Keratinocyte (primary cell): ENCODE measurements at regions not wholly inside any gene's neighbourhood (a gene's known extent, or its start where the extent isn't known, plus 50 kb on each side); places are given as distances from the start of the nearest gene placed in this dataset.

Experiments used
- DNase-seq: peaks from one replicate; pipeline ENCODE4 v3.0.0-alpha.2; 2011; ENCODE audit warnings: low read depth, missing footprints, low spot score
- FAIRE-seq: peaks from 2 replicates; lab custom pipeline; 2011; peaks lifted over from hg19 to GRCh38; lab: Jason Lieb, UNC
- H2AFZ ChIP-seq: 2 replicates; pipeline ENCODE4 v1.6.0; 2012; ENCODE audit warnings: low read length, control low read depth, inconsistent platforms; ENCODE audit not compliant: control insufficient read depth
- H3K27ac ChIP-seq: 2 replicates; pipeline ENCODE4 v1.5.1; 2011; ENCODE audit warnings: low read length; ENCODE audit not compliant: control insufficient read depth, insufficient read depth
- H3K27me3 ChIP-seq: 3 replicates; pipeline ENCODE4 v1.6.0; 2011; ENCODE audit warnings: low read length; ENCODE audit not compliant: control insufficient read depth, insufficient read depth; ENCODE audit errors: extremely low read depth
- H3K36me3 ChIP-seq, 2 experiments: 2 replicates in 1 of 2; 3 replicates in 1 of 2; pipeline ENCODE4 v1.5.1; 2011; ENCODE audit warnings: low read length in 2 of 2, mild to moderate bottlenecking in 1 of 2; ENCODE audit not compliant: control insufficient read depth in 2 of 2, insufficient read depth in 2 of 2; ENCODE audit errors: extremely low read depth in 1 of 2
- H3K4me1 ChIP-seq: 3 replicates; pipeline ENCODE4 v1.5.1; 2011; ENCODE audit warnings: low read length; ENCODE audit not compliant: control insufficient read depth, insufficient read depth; ENCODE audit errors: extremely low read depth
- H3K4me2 ChIP-seq: 3 replicates; pipeline ENCODE4 v1.6.0; 2011; ENCODE audit warnings: low read depth, low read length; ENCODE audit not compliant: control insufficient read depth, insufficient read depth; ENCODE audit errors: extremely low read depth
- H3K4me3 ChIP-seq, 3 experiments: fragments of 200-600 bp in 1 of 3; sonication (generic) in 1 of 3; 2 replicates in 2 of 3; 3 replicates in 1 of 3; pipeline ENCODE4 v1.5.1; 2011 to 2016; ENCODE audit warnings: low read length in 3 of 3, mild to moderate bottlenecking in 3 of 3, control low read depth in 2 of 3, inconsistent platforms in 1 of 3, low read depth in 1 of 3, mixed read lengths in 1 of 3, mixed run types in 1 of 3, moderate library complexity in 1 of 3; ENCODE audit not compliant: control insufficient read depth in 2 of 3, insufficient read depth in 2 of 3; ENCODE audit errors: extremely low read depth in 1 of 3
- H3K79me2 ChIP-seq: 2 replicates; pipeline ENCODE4 v1.6.0; 2012; ENCODE audit warnings: low read length; ENCODE audit not compliant: control insufficient read depth, insufficient read depth
- H3K9ac ChIP-seq: 3 replicates; pipeline ENCODE4 v1.6.0; 2011; ENCODE audit warnings: low read length; ENCODE audit not compliant: control insufficient read depth, insufficient read depth; ENCODE audit errors: extremely low read depth
- H3K9me1 ChIP-seq: 3 replicates; pipeline ENCODE4 v1.6.0; 2011; ENCODE audit warnings: low read length; ENCODE audit not compliant: control insufficient read depth, insufficient read depth; ENCODE audit errors: extremely low read depth
- H3K9me3 ChIP-seq: 2 replicates; pipeline ENCODE4 v1.5.1; 2012; ENCODE audit warnings: low read depth, low read length; ENCODE audit not compliant: control insufficient read depth
- H4K20me1 ChIP-seq: 3 replicates; pipeline ENCODE4 v1.6.0; 2011; ENCODE audit warnings: low read length; ENCODE audit not compliant: control insufficient read depth, insufficient read depth; ENCODE audit errors: extremely low read depth
- CTCF ChIP-seq, 3 experiments: IDR thresholded peaks in 1 of 3; conservative IDR thresholded peaks in 1 of 3; optimal IDR thresholded peaks in 1 of 3; 2 replicates in 2 of 3; 3 replicates in 1 of 3; pipeline versions ENCODE3 to v1.5.1; 2011; ENCODE audit warnings: low read length in 3 of 3, mild to moderate bottlenecking in 3 of 3, moderate library complexity in 2 of 3, control low read depth in 1 of 3, inconsistent platforms in 1 of 3; ENCODE audit not compliant: insufficient read depth in 2 of 3; ENCODE audit errors: extremely low read depth in 1 of 3
- EZH2 ChIP-seq: IDR thresholded peaks from one replicate; pipeline ENCODE4 v1.6.1; 2012; ENCODE audit warnings: inconsistent platforms, mild to moderate bottlenecking, low read length, moderate library complexity
- dilution Hi-C: fragments of 300-500 bp; cut with MboI; formaldehyde crosslinking; loops from one replicate; pipeline ENCODE4 v1.7.0; 2020; ENCODE audit warnings: low sequenced_read_pairs; ENCODE audit not compliant: extremely low pct_ligation_motif_present

GRCh38 chr13:93158565-93158964 is 68.0 kb upstream of the GPC6 start:
- FAIRE-seq (no peak), DNase-seq (no peak)
- Histone ChIP-seq H3K79me2 (no peaks in the 10 kb centered on the region), H2AFZ (no peak overlapping the region), H3K36me3 (no peaks in the 10 kb centered on the region), H3K4me2 (no peak overlapping the region), H3K9ac (no peak overlapping the region), H4K20me1 (no peaks in the 10 kb centered on the region), H3K27ac (no peak overlapping the region), H3K27me3 (no peaks in the 10 kb centered on the region), H3K4me1 (no peaks in the 10 kb centered on the region), H3K9me3 (no peaks in the 10 kb centered on the region), H3K9me1 (no peaks in the 10 kb centered on the region), H3K4me3 (no peak overlapping the region)
- dilution Hi-C loops = no loop called here
- no peak for TF ChIP-seq EZH2
- no peak for TF ChIP-seq CTCF (optimal IDR thresholded peaks at IDR 0.05 in 1 of 3, IDR thresholded peaks at IDR 0.05 in 1 of 3, conservative IDR thresholded peaks at IDR 0.05 in 1 of 3; ENCODE audit: extremely low read depth in 1 of 3, insufficient read depth in 2 of 3, low read length in 3 of 3)

GRCh38 chr13:93169980-93170379 is 56.6 kb upstream of the GPC6 start:
- Histone ChIP-seq H3K9ac (peak overlapping the region; percentile 9), H3K4me1 (peaks cover 10% of the 10 kb centered on the region), H4K20me1 (no peaks in the 10 kb centered on the region), H3K79me2 (no peaks in the 10 kb centered on the region), H3K4me2 (peak overlapping the region; percentile 49), H3K9me3 (peaks cover 2% of the 10 kb centered on the region), H3K27me3 (no peaks in the 10 kb centered on the region), H3K36me3 (no peaks in the 10 kb centered on the region), H2AFZ (peak overlapping the region; percentile 76), H3K4me3 (no peak overlapping the region), H3K27ac (peak overlapping the region; percentile 87), H3K9me1 (no peaks in the 10 kb centered on the region)
- FAIRE-seq (peak; percentile 97), DNase-seq (peak; percentile 86)
- no peak for TF ChIP-seq CTCF (optimal IDR thresholded peaks at IDR 0.05 in 1 of 3, IDR thresholded peaks at IDR 0.05 in 1 of 3, conservative IDR thresholded peaks at IDR 0.05 in 1 of 3; ENCODE audit: extremely low read depth in 1 of 3, insufficient read depth in 2 of 3, low read length in 3 of 3)
- TF ChIP-seq EZH2 = no peak
- dilution Hi-C loops = no loop called here
